Esophagus squamous epithelium (tissue), 4 donors: ENCODE measurements at regions not wholly inside any gene's neighbourhood (a gene's known extent, or its start where the extent isn't known, plus 50 kb on each side); places are given as distances from the start of the nearest gene placed in this dataset.

Source experiments
- CTCF ChIP-seq, 6 experiments: fragments of 450-650 bp in 4 of 6; fragments of 200-600 bp in 2 of 6; sonication (generic) in 2 of 6; IDR thresholded peaks; one replicate each; pipeline ENCODE4 v1.5.1; 2016 to 2019; ENCODE audit warnings: antibody characterized with exemption in 6 of 6, mild to moderate bottlenecking in 4 of 6, moderate library complexity in 4 of 6
- POLR2A ChIP-seq, 4 donors: fragments of 450-650 bp; IDR thresholded peaks; one replicate each; pipeline ENCODE4 v1.6.1; 2017; ENCODE audit warnings: antibody characterized with exemption in 4 of 4, mild to moderate bottlenecking in 4 of 4, moderate library complexity in 3 of 4

- TF ChIP-seq POLR2A (IDR thresholded peaks at IDR 0.05): no peak
- no peak for TF ChIP-seq CTCF (IDR thresholded peaks at IDR 0.05)
Observed at GRCh38 chr14:28936601-28937000, 170.0 kb downstream of the FOXG1 start.
